ENCODE measurements at regions not wholly inside any gene's neighbourhood (a gene's known extent, or its start where the extent isn't known, plus 50 kb on each side); places are given as distances from the start of the nearest gene placed in this dataset.

DNA sequence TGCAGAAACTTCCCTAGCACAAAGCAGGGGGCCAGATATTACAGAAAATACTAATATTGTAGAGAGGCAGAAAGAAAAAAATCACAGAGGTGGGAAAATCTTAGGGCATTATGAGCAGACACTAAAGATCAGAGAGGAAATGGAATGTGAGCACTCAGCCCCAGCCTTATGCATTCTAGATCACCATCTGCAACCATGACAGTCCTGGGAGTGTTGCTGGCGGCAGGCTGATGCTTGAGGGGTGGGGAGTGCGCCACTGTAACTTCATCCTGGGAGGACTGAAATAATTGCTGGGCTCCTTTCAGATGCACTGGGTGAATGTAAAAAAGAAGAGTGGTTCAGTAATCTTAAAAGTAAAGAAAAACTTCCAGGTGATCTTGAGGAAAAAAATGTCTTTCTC is 427.6 kb upstream of the SEMA6D start:
- TF ChIP-seq, protein P1, sequence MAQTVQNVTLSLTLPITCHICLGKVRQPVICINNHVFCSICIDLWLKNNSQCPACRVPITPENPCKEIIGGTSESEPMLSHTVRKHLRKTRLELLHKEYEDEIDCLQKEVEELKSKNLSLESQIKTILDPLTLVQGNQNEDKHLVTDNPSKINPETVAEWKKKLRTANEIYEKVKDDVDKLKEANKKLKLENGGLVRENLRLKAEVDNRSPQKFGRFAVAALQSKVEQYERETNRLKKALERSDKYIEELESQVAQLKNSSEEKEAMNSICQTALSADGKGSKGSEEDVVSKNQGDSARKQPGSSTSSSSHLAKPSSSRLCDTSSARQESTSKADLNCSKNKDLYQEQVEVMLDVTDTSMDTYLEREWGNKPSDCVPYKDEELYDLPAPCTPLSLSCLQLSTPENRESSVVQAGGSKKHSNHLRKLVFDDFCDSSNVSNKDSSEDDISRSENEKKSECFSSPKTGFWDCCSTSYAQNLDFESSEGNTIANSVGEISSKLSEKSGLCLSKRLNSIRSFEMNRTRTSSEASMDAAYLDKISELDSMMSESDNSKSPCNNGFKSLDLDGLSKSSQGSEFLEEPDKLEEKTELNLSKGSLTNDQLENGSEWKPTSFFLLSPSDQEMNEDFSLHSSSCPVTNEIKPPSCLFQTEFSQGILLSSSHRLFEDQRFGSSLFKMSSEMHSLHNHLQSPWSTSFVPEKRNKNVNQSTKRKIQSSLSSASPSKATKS (CRISPR knock-in tag; IDR thresholded peaks at IDR 0.05) = no peak
- no peak for TF ChIP-seq TARDBP (CRISPR knock-in tag; IDR thresholded peaks at IDR 0.05)
- TF ChIP-seq, protein P2, sequence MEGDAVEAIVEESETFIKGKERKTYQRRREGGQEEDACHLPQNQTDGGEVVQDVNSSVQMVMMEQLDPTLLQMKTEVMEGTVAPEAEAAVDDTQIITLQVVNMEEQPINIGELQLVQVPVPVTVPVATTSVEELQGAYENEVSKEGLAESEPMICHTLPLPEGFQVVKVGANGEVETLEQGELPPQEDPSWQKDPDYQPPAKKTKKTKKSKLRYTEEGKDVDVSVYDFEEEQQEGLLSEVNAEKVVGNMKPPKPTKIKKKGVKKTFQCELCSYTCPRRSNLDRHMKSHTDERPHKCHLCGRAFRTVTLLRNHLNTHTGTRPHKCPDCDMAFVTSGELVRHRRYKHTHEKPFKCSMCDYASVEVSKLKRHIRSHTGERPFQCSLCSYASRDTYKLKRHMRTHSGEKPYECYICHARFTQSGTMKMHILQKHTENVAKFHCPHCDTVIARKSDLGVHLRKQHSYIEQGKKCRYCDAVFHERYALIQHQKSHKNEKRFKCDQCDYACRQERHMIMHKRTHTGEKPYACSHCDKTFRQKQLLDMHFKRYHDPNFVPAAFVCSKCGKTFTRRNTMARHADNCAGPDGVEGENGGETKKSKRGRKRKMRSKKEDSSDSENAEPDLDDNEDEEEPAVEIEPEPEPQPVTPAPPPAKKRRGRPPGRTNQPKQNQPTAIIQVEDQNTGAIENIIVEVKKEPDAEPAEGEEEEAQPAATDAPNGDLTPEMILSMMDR (CRISPR knock-in tag; IDR thresholded peaks at IDR 0.05) = no peak
- TF ChIP-seq, protein P3, sequence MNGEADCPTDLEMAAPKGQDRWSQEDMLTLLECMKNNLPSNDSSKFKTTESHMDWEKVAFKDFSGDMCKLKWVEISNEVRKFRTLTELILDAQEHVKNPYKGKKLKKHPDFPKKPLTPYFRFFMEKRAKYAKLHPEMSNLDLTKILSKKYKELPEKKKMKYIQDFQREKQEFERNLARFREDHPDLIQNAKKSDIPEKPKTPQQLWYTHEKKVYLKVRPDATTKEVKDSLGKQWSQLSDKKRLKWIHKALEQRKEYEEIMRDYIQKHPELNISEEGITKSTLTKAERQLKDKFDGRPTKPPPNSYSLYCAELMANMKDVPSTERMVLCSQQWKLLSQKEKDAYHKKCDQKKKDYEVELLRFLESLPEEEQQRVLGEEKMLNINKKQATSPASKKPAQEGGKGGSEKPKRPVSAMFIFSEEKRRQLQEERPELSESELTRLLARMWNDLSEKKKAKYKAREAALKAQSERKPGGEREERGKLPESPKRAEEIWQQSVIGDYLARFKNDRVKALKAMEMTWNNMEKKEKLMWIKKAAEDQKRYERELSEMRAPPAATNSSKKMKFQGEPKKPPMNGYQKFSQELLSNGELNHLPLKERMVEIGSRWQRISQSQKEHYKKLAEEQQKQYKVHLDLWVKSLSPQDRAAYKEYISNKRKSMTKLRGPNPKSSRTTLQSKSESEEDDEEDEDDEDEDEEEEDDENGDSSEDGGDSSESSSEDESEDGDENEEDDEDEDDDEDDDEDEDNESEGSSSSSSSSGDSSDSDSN (CRISPR knock-in tag; IDR thresholded peaks at IDR 0.05) = no peak
- TF ChIP-seq, protein P4, sequence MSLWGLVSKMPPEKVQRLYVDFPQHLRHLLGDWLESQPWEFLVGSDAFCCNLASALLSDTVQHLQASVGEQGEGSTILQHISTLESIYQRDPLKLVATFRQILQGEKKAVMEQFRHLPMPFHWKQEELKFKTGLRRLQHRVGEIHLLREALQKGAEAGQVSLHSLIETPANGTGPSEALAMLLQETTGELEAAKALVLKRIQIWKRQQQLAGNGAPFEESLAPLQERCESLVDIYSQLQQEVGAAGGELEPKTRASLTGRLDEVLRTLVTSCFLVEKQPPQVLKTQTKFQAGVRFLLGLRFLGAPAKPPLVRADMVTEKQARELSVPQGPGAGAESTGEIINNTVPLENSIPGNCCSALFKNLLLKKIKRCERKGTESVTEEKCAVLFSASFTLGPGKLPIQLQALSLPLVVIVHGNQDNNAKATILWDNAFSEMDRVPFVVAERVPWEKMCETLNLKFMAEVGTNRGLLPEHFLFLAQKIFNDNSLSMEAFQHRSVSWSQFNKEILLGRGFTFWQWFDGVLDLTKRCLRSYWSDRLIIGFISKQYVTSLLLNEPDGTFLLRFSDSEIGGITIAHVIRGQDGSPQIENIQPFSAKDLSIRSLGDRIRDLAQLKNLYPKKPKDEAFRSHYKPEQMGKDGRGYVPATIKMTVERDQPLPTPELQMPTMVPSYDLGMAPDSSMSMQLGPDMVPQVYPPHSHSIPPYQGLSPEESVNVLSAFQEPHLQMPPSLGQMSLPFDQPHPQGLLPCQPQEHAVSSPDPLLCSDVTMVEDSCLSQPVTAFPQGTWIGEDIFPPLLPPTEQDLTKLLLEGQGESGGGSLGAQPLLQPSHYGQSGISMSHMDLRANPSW (CRISPR knock-in tag; IDR thresholded peaks at IDR 0.05; ENCODE audit: borderline replicate concordance) = no peak
- TF ChIP-seq, protein P5, sequence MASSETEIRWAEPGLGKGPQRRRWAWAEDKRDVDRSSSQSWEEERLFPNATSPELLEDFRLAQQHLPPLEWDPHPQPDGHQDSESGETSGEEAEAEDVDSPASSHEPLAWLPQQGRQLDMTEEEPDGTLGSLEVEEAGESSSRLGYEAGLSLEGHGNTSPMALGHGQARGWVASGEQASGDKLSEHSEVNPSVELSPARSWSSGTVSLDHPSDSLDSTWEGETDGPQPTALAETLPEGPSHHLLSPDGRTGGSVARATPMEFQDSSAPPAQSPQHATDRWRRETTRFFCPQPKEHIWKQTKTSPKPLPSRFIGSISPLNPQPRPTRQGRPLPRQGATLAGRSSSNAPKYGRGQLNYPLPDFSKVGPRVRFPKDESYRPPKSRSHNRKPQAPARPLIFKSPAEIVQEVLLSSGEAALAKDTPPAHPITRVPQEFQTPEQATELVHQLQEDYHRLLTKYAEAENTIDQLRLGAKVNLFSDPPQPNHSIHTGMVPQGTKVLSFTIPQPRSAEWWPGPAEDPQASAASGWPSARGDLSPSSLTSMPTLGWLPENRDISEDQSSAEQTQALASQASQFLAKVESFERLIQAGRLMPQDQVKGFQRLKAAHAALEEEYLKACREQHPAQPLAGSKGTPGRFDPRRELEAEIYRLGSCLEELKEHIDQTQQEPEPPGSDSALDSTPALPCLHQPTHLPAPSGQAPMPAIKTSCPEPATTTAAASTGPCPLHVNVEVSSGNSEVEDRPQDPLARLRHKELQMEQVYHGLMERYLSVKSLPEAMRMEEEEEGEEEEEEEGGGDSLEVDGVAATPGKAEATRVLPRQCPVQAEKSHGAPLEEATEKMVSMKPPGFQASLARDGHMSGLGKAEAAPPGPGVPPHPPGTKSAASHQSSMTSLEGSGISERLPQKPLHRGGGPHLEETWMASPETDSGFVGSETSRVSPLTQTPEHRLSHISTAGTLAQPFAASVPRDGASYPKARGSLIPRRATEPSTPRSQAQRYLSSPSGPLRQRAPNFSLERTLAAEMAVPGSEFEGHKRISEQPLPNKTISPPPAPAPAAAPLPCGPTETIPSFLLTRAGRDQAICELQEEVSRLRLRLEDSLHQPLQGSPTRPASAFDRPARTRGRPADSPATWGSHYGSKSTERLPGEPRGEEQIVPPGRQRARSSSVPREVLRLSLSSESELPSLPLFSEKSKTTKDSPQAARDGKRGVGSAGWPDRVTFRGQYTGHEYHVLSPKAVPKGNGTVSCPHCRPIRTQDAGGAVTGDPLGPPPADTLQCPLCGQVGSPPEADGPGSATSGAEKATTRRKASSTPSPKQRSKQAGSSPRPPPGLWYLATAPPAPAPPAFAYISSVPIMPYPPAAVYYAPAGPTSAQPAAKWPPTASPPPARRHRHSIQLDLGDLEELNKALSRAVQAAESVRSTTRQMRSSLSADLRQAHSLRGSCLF (CRISPR knock-in tag; IDR thresholded peaks at IDR 0.05; ENCODE audit: borderline replicate concordance) = no peak
- TF ChIP-seq NFYB (CRISPR knock-in tag; IDR thresholded peaks at IDR 0.05) = no peak
- TF ChIP-seq CHD2 (IDR thresholded peaks at IDR 0.05; ENCODE audit: low read depth, low read length) = no peak
- TF ChIP-seq, protein P6, sequence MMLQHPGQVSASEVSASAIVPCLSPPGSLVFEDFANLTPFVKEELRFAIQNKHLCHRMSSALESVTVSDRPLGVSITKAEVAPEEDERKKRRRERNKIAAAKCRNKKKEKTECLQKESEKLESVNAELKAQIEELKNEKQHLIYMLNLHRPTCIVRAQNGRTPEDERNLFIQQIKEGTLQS (CRISPR knock-in tag; IDR thresholded peaks at IDR 0.05) = no peak
- no peak for TF ChIP-seq POLR2AphosphoS5 (IDR thresholded peaks at IDR 0.05; ENCODE audit: low read depth, low read length)
- TF ChIP-seq BRCA1 (CRISPR knock-in tag; IDR thresholded peaks at IDR 0.05) = no peak
- no peak for TF ChIP-seq POLR2A (IDR thresholded peaks at IDR 0.05; ENCODE audit: insufficient read depth in 1 of 2, low read depth in 2 of 2, low read length in 2 of 2)
- no peak for TF ChIP-seq ZBTB8A (CRISPR knock-in tag; IDR thresholded peaks at IDR 0.05; ENCODE audit: borderline replicate concordance, low read depth)
- TF ChIP-seq SETDB1 (CRISPR knock-in tag; IDR thresholded peaks at IDR 0.05; ENCODE audit: borderline replicate concordance) = no peak
